HG02588 (cell line): ENCODE measurements at regions not wholly inside any gene's neighbourhood (a gene's known extent, or its start where the extent isn't known, plus 50 kb on each side); places are given as distances from the start of the nearest gene placed in this dataset.
"Not testable (repeated sequence)": the region's sequence is repeated elsewhere in the genome, so short reads cannot be mapped to it uniquely, and the experiment has no call there.

Source experiments
- ATAC-seq: cut with Tn5 transposase; IDR thresholded peaks from one replicate; pipeline ENCODE4 v1.9.1; 2021; ENCODE audit warnings: mild to moderate bottlenecking, moderate library complexity; ENCODE audit not compliant: unreplicated experiment

GRCh38 chr18:43936176-43936575 lies 658.9 kb upstream of the SYT4 start:
- ATAC-seq: no peak

- no peak for ATAC-seq
Observed at GRCh38 chr18:43949291-43949690, 672.0 kb upstream of the SYT4 start.

DNA sequence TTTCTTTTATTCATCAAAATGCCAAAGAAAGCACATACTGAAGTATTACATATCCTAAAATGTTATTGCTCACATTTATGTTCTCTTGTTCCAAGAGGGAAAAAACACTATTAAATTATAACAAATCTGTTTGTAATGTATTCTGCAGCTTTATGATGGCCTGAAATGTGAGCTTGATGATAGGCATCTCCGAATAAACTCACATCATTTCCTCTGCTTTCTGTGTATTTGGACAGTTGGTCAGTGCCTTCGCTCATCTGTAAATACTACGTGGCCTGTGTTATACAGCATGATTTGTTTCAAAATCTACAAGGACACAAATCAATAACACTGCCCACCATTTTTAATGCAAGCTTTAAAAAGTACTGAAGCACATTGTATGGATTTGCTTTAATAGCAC lies 672.8 kb upstream of the SYT4 start:
- ATAC-seq: no peak

DNA sequence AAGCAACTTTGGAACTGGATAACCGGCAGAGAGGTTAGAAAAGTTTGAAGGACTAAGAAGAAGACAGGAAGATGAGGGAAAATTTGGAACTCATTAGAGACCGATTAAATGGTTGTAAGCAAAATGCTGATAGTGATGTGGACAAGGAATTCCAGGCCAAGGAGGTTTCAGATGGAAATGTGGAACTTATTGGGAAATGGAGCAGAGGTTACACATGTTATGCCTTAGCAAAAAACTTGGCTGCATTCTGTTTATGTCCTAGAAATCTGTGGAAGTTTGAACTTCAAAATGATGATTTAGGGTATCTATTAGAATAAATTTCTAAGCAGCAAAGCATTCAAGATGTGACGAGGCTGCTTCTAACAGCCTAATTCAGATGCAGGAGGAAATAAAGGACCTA lies 675.1 kb upstream of the SYT4 start:
- ATAC-seq: no peak

GRCh38 chr18:43961722-43962121 lies 684.4 kb upstream of the SYT4 start:
- ATAC-seq: no peak

GRCh38 chr18:43964666-43965065 lies 687.4 kb upstream of the SYT4 start:
- no peak for ATAC-seq

DNA sequence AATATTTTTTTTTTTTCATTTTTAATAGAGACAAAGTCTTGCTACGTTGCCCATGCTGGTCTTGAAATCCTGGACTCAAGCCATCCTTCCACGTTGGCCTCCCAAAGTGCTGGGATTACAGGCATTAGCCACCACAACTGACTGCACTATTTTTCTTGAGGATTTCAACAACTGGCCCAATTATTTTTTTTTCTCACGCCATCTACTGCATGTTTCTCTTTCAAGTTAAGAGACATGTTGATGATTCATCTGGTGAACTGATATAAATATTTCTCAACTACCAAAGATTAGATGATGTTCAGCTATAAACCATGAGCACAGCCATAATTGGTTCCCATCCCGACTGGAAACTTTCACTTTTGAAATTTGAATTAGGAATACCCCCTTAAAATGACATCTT lies 688.4 kb upstream of the SYT4 start:
- ATAC-seq: no peak

DNA sequence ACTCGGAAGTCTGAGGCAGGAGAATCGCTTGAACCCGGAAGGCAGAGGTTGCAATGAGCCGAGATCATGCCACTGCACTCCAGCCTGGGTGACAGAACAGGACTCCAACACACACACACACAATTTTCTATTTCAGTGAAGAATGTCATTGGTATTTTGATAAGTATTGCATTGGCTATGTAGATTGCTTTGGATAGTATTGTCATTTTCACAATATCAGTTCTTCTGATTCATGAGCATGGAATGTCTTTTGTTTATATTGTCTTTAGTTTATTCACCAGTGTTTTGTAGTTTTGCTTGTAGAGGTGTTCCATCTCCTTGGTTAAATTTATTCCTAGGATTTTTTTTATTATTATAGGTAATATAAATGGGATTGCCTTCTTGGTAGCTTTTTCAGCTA lies 693.4 kb upstream of the SYT4 start:
- ATAC-seq: no peak

DNA sequence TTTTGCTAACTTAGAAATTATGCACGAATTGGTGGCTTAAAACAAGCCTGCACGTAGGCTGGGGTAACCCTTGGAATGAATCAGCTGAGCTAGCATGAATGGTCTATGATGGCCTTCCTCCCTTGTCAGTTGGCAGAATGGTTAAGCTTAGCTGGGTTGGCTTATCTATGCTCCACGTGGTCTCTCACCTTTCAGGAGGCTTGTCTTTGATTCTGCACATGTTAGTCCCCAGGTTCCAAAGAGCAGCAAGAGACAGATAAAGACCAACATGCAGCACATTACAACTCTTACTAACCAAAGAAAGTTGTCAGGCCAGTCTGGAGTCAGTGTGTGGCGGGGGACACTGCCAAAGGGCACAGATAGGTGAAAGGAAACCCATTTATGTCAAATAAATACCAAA lies 700.9 kb upstream of the SYT4 start:
- ATAC-seq: no peak

- no peak for ATAC-seq
Observed at GRCh38 chr18:43982582-43982981, 698.1 kb upstream of the SETBP1 start.

- ATAC-seq: not testable (repeated sequence)
Observed at GRCh38 chr18:43987061-43987460, 693.6 kb upstream of the SETBP1 start.

DNA sequence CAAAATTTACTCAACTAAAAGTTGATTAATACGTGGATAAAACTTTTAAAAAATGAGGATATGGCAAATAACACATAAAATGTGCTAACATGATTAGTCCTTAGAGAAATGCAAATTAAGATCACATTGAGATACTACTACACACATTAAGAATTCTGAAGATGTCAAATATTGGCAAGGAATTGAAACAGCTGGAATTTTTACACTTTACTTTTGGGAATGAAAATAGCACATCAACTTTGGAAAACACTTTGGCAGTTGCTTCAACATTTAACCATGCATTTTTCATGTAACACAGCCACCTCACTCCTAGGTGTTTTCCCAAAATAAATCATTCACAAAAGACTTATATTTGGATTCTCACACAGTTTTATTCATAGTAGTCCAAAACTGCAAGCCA lies 687.9 kb upstream of the SETBP1 start:
- ATAC-seq: no peak

DNA sequence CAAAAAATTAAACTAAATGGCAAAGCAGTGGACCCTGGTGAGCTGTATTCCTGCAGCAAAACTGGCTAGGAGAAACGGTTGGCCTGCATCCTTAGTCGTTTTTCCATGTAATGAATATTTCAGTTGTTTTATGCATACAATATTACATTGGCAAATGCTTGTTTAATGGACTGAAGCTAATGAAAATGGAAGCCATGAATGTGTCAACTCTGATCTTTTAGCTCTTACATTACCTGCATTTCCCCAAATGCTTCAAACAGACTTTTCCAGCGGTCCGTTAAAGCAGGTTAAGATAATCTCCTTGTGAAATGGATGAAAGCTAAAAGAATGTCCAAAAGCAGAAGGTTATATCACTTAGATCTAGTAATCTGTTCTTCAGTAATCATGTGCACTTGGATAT lies 686.3 kb upstream of the SETBP1 start:
- ATAC-seq: no peak

- ATAC-seq: no peak
Observed at GRCh38 chr18:44013871-44014270, 666.8 kb upstream of the SETBP1 start.

DNA sequence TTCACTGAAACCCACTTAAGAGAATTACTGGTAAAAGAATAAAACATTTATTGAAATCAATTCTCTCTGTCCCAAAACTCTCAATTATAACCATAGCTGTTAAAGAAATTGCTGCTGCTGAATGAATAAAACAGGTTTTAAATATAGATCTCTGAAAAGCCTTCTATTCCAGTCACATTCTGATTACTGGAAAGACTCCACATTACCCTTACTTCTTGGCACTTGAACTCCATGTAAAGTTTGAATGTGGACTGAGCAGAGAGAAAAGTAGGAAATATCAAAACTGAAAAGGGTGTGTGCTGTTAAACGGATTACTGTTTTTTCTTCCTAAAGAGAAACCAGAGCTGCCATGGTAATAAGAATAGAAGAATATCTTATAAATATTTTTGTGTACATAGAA lies 655.3 kb upstream of the SETBP1 start:
- ATAC-seq: no peak

DNA sequence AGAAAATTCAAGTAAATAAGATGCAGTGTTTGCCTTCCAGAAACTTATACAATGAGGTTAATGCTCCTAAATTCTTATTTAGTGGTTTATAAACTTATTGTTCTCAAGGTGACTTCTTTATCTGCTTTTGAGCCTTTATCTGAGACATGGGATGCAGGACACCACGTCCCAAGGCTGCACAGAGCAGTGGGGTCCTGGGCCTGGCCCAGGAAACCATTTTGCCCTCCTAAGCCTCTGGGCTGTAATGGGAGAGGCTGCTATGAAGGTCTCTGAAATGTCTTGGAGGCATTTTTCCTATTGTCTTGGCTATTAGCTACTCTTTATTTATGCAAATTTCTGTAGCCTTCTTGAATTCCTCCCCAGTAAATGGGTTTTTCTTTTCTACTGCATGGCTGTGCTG lies 652.6 kb upstream of the SETBP1 start:
- ATAC-seq: no peak

GRCh38 chr18:44031063-44031462 lies 649.6 kb upstream of the SETBP1 start:
- ATAC-seq: no peak

- ATAC-seq: peak; percentile 53
Observed at GRCh38 chr18:44033144-44033701, 647.5 kb upstream of the SETBP1 start.

- ATAC-seq: no peak
Observed at GRCh38 chr18:44035554-44035953, 645.1 kb upstream of the SETBP1 start.

DNA sequence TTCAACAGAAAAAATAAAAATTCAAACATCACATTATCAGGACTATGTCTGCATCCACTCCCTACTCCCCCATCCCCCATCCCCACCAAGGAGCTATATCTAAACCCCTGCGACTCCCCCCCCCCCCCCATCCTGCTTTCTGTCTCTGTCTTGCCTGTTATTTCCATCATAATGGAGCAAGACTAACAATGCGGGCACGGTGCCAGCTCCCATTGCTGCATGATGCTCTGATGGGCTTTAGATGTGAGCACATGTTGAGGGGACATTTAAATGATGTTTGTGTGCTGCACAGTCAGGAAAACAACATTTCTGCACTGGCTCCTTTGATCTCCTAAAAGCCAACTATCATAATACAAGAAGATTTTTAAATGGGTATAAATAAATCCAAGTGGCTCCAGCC lies 644.2 kb upstream of the SETBP1 start:
- ATAC-seq: no peak

DNA sequence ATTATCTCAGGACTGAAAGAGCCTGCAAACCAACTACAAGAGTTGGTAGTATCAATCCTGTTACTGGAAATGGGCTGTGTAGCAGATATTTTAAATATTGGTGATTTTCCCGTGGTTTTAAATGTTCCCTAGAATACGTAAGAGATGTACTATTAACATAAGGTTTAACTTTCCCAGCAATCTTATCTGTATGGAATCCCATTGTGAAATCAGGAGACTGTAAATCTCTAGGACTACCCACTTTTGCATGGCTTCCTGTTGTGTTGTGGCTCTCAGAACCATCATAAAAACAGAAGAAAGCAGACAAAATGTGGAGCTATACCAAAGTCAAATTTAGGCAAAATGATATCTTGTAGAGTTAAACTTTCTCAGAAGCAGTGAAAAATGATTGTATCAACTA lies 641.5 kb upstream of the SETBP1 start:
- no peak for ATAC-seq

DNA sequence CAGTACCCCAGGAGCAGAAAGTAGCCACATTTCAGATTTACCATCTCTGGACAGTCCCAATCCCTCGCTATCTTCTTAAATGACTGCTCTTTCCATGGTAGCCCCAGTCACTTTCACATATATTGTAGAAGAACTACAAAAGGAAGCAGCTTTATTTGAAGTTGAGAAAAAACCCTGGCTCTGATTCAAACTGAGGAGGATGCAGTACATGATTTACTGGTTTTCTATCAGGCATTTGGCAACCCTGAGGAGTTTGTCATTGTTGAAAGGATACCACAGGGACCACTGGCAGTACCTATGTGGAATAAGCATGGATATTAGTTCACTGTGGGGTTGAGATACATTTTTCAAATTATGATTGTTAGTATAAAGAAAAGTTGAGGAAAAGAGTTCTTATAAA lies 640.9 kb upstream of the SETBP1 start:
- ATAC-seq: no peak

- no peak for ATAC-seq
Observed at GRCh38 chr18:44041553-44041952, 639.1 kb upstream of the SETBP1 start.

DNA sequence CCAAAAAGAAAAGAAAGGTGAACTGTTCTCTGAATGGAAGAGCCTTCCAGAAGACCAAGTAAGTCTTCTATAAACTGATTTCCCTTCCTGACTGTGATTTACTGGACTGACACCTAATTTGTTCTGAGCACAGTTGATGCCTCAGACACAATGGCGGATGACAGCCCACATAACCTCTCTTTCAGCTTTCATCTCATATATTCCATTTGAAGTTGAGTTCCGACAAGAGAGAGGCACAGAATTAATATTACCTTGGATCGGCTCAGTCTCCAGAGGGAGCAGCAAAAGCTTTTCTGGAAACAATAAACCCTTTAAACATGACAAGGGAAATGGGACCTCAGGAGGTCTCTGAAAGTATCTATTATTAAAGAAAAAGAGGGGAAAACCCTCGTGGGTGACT lies 638.7 kb upstream of the SETBP1 start:
- ATAC-seq: no peak
